ENCODE measurements at regions not wholly inside any gene's neighbourhood (a gene's known extent, or its start where the extent isn't known, plus 50 kb on each side); places are given as distances from the start of the nearest gene placed in this dataset.

DNA sequence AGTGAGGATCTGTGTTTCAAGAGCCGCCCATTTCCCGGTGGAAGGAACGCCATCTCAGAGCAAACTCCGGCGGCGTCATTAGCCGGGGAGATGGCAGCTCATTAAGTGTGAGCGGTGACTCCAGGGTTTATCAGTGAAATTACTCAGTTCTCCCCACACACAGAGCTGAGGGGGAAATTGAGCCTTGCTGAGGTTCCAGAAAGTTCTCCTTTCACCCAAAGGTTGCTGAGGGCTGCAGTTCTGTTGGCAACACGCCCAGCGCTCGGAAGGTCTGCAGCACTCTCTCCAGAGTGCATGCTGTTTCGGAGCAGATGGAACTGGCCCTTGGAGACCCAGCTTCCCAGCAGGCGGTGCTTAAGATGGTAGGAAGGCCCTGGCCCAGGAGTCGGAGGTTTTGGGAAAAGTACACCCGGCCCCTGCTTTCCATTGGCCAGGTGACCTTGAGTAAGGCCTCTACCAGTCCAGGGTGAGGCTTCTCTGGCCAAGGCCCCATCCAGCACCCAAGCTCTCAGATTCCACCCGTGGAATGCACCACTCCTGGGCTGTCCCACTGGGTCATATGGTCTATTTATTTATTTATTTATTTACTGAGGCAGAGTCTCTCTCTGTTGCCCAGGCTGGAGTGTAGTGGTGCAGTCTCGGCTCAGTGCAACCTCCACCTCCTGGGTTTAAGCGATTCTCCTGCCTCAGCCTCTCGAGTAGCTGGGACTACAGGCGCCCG is 167.7 kb upstream of the CIBAR2 start:
- TF ChIP-seq, protein P1, sequence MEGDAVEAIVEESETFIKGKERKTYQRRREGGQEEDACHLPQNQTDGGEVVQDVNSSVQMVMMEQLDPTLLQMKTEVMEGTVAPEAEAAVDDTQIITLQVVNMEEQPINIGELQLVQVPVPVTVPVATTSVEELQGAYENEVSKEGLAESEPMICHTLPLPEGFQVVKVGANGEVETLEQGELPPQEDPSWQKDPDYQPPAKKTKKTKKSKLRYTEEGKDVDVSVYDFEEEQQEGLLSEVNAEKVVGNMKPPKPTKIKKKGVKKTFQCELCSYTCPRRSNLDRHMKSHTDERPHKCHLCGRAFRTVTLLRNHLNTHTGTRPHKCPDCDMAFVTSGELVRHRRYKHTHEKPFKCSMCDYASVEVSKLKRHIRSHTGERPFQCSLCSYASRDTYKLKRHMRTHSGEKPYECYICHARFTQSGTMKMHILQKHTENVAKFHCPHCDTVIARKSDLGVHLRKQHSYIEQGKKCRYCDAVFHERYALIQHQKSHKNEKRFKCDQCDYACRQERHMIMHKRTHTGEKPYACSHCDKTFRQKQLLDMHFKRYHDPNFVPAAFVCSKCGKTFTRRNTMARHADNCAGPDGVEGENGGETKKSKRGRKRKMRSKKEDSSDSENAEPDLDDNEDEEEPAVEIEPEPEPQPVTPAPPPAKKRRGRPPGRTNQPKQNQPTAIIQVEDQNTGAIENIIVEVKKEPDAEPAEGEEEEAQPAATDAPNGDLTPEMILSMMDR (IDR thresholded peaks at IDR 0.05; ENCODE audit: insufficient read depth, low read length, poor library complexity, severe bottlenecking): no peak
- Histone ChIP-seq H3K36me3 (ENCODE audit: control insufficient read depth, insufficient read depth, low read length) (no peaks in the 10 kb centered on the region), H3K4me3 (ENCODE audit: low read depth, low read length) (no peak overlapping the region), H3K27me3 (ENCODE audit: control insufficient read depth, insufficient read depth, low read length) (peaks cover 25% of the 10 kb centered on the region)
- no peak for DNase-seq (ENCODE audit: low read depth)

DNA sequence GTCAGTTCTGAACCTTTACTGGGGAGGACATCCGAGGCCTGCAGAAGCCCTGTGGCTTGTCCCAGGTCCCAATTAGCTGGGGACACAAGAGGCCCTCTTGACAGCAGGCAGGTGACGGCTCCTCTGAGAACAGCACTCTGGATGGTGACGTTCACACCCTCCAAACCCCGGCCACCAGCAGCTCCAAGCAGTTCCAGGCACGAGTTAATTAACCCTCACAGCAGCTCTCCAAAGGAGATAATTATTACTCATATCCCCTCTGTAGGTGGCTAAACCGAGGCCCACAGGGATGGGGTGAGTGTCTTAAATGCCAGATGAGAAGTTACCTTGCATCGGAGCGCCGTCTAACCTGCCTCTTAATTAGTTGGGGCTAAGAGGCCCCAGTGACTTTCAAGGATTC is 168.9 kb upstream of the CIBAR2 start:
- TF ChIP-seq, protein P1 (IDR thresholded peaks at IDR 0.05; ENCODE audit: insufficient read depth, low read length, poor library complexity, severe bottlenecking): no peak
- Histone ChIP-seq H3K4me3 (ENCODE audit: low read depth, low read length) (no peak overlapping the region), H3K36me3 (ENCODE audit: control insufficient read depth, insufficient read depth, low read length) (no peaks in the 10 kb centered on the region), H3K27me3 (ENCODE audit: control insufficient read depth, insufficient read depth, low read length) (peaks cover 32% of the 10 kb centered on the region)
- no peak for DNase-seq (ENCODE audit: low read depth)

DNA sequence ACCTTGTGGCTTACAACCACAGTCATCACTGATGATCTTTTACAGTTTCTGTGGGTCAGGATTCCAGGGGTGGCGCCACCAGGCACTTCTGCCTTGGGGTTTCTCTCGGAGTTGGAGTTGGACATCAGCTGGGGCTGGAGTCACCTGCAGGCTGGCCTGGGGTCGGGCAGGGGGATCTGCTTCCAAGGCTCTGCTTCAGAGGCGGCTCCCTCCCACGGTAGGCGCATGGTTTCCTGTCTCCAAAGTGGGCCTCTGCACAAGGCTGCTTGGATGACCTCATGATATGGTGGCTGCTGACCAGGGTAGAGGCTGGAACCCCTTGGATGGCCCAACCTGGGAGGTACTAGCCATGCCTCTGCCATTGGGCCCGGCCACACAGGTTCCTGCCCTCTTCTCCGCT is 170.6 kb upstream of the CIBAR2 start:
- DNase-seq (ENCODE audit: low read depth): no peak
- TF ChIP-seq, protein P1 (IDR thresholded peaks at IDR 0.05; ENCODE audit: insufficient read depth, low read length, poor library complexity, severe bottlenecking): no peak
- Histone ChIP-seq H3K27me3 (ENCODE audit: control insufficient read depth, insufficient read depth, low read length) (peaks cover 40% of the 10 kb centered on the region), H3K4me3 (ENCODE audit: low read depth, low read length) (no peak overlapping the region), H3K36me3 (ENCODE audit: control insufficient read depth, insufficient read depth, low read length) (no peaks in the 10 kb centered on the region)

DNA sequence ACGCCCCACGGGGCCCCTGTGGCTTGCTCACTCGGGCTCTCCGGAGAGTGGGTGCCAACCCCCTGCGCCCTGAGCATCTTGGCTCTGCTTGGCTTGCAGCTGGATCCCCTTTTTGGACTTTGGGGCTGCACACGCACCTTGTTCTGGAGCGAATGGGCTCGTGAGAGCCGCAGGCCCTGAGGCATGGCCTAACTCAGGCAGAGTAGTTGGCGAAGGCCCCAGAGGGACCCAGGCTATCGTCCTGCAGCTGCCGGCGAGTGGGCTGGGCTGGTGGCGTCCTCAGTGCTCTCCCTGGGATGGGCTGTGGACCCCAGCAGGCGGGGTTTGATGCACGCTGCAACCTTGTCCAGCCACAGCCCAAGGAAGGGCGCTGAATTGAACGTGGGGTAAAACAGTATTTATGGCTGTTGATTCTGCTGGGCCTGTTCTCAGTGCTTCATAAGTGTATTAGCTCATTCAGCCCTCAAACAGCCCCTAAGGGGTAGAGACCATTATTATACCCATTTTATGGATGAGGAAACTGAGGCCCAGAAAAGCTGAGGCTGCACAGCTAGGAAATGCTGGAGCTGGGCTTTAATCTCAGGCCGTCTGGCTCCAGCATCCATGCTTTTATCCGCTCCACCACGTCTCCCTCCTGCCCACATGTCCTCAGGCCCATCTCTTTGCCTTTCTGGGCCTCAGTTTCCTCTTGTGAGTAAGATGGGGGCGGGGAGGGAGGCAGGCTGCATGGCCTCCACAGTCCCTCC is 171.2 kb upstream of the CIBAR2 start:
- Histone ChIP-seq H3K36me3 (ENCODE audit: control insufficient read depth, insufficient read depth, low read length) (no peaks in the 10 kb centered on the region), H3K27me3 (ENCODE audit: control insufficient read depth, insufficient read depth, low read length) (peaks cover 40% of the 10 kb centered on the region), H3K4me3 (ENCODE audit: low read depth, low read length) (no peak overlapping the region)
- TF ChIP-seq, protein P1 (IDR thresholded peaks at IDR 0.05; ENCODE audit: insufficient read depth, low read length, poor library complexity, severe bottlenecking): no peak
- DNase-seq (ENCODE audit: low read depth): no peak

DNA sequence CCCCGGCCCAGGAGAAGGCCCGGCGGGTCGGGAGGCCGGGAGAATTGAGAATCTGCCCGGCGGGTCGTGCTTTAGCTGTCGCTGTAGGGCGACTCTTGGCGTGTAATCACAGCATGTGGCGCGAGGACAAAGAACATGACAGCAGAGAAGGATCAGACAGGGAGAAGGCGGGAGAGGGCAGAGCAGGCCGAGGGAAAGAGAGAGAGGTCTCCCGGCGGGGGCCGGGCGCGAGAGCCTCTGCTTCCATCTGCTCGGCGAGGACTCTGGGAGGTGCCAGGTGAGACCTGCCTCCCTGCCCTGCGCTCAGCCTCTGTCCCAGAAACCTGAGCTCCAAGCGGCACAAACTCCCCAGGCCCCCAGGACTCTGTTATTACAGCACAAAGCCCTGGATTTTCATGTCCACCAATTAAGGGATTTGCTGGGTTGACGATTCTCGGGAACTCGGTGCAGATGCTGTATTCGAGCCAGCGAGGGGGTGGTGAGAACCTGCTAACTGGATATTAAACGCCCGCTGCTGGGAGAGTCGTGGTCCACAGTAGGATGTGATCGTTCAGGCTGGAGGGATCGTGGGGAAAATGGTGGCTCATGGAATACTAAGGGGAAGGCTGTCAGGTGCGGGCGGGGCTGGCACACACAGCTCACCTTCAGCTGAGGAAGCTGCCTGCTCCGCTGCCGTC is 172.0 kb upstream of the CIBAR2 start:
- Histone ChIP-seq H3K4me3 (ENCODE audit: low read depth, low read length) (no peak overlapping the region), H3K36me3 (ENCODE audit: control insufficient read depth, insufficient read depth, low read length) (no peaks in the 10 kb centered on the region), H3K27me3 (ENCODE audit: control insufficient read depth, insufficient read depth, low read length) (peaks cover 40% of the 10 kb centered on the region)
- TF ChIP-seq, protein P1 (IDR thresholded peaks at IDR 0.05; ENCODE audit: insufficient read depth, low read length, poor library complexity, severe bottlenecking): no peak
- DNase-seq (ENCODE audit: low read depth): no peak

Measured in kidney epithelial cell (primary cell).